DND-41 (cell line): ENCODE measurements at regions not wholly inside any gene's neighbourhood (a gene's known extent, or its start where the extent isn't known, plus 50 kb on each side); places are given as distances from the start of the nearest gene placed in this dataset.

Experiments
- ATAC-seq: fragments of 200-7000 bp; cut with Tn5 transposase; 3 replicates; pipeline ENCODE4 v1.9.1; 2021; ENCODE audit warnings: low read depth; ENCODE audit not compliant: insufficient read depth
- DNase-seq: peaks from one replicate; pipeline ENCODE4 v3.0.0-alpha.2; 2020
- H2AFZ ChIP-seq: 2 replicates; pipeline ENCODE4 v1.6.0; 2012; ENCODE audit warnings: low read depth, low read length
- H3K27ac ChIP-seq: 2 replicates; pipeline ENCODE4 v1.5.1; 2012; ENCODE audit warnings: low read length, inconsistent platforms
- H3K27me3 ChIP-seq: fragments of 200-600 bp; sonication (generic); 2 replicates; pipeline ENCODE4 v1.6.0; 2012; ENCODE audit warnings: low read length, mild to moderate bottlenecking, inconsistent platforms; ENCODE audit not compliant: insufficient read depth, poor library complexity
- H3K36me3 ChIP-seq: 2 replicates; pipeline ENCODE4 v1.5.1; 2012; ENCODE audit warnings: low read length, inconsistent platforms; ENCODE audit not compliant: insufficient read depth
- H3K4me1 ChIP-seq: 2 replicates; pipeline ENCODE4 v1.5.1; 2012; ENCODE audit warnings: mild to moderate bottlenecking, low read length; ENCODE audit not compliant: insufficient read depth
- H3K4me2 ChIP-seq: 2 replicates; pipeline ENCODE4 v1.6.0; 2012; ENCODE audit warnings: mild to moderate bottlenecking, moderate library complexity, low read length, inconsistent platforms; ENCODE audit not compliant: insufficient read depth
- H3K4me3 ChIP-seq, 2 experiments: fragments of 200-600 bp in 1 of 2; shearing (Covaris generic) in 1 of 2; 2 replicates each; pipeline ENCODE4 v1.5.1; 2012 to 2016; ENCODE audit warnings: inconsistent platforms in 2 of 2, low read length in 2 of 2, mild to moderate bottlenecking in 2 of 2, low read depth in 1 of 2, moderate library complexity in 1 of 2
- H3K79me2 ChIP-seq: 2 replicates; pipeline ENCODE4 v1.6.0; 2012; ENCODE audit warnings: low read length, inconsistent platforms; ENCODE audit not compliant: insufficient read depth
- H3K9ac ChIP-seq: 2 replicates; pipeline ENCODE4 v1.6.0; 2012; ENCODE audit warnings: low read depth, mild to moderate bottlenecking, inconsistent platforms, low read length, moderate library complexity
- H3K9me3 ChIP-seq: 2 replicates; pipeline ENCODE4 v1.5.1; 2012; ENCODE audit warnings: low read length, moderate library complexity, mild to moderate bottlenecking, inconsistent platforms; ENCODE audit not compliant: insufficient read depth, severe bottlenecking
- H4K20me1 ChIP-seq: 2 replicates; pipeline ENCODE4 v1.6.0; 2012; ENCODE audit warnings: low read length; ENCODE audit not compliant: insufficient read depth
- EZH2 ChIP-seq: IDR thresholded peaks from 3 replicates; pipeline ENCODE4 v1.6.1; 2012; ENCODE audit warnings: borderline replicate concordance, low read depth, mild to moderate bottlenecking, moderate library complexity, low read length, inconsistent platforms; ENCODE audit not compliant: severe bottlenecking
- TF ChIP-seq, protein P1 (sequence below): IDR thresholded peaks from 2 replicates; pipeline ENCODE4 v1.5.1; 2012; ENCODE audit warnings: borderline replicate concordance, low read length, moderate library complexity, mild to moderate bottlenecking; ENCODE audit not compliant: poor library complexity, severe bottlenecking; ENCODE audit errors: extremely low read depth

DNA sequence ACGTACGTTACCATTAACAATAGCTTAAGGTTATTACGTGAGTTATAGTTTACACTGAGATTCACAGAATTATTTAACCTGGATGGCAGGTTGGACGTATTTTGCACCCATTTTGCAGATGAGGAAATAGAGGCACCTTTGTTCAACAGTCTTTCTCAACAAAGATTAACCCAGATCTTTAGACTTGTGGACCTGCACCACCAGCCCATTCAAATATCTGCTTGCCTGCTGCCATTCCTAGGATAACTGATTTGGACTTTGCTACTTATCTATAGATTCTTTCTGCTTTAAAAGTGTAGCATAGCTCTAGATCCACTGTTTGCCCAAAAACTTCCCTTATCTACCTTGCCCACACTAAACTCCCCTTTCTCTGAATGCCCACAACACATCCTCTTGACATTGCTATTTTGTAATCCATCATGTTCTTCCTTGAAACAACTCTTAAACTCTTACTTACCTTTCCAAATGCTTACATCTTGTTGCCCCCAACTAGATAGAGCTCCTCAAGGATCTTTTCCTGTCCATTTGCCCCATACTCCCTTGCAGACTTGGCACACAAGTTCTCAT lies 56.4 kb upstream of the TNFAIP3 start:
- Histone ChIP-seq H3K36me3 (no peaks in the 10 kb centered on the region), H4K20me1 (no peaks in the 10 kb centered on the region), H3K27ac (no peak overlapping the region), H2AFZ (no peak overlapping the region), H3K4me1 (0 out of 2 replicates have a peak, but pooled peaks cover 2% of the 10 kb centered on the region), H3K27me3 (no peaks in the 10 kb centered on the region), H3K9ac (no peak overlapping the region), H3K9me3 (no peaks in the 10 kb centered on the region), H3K4me3 (no peak overlapping the region), H3K79me2 (no peaks in the 10 kb centered on the region), H3K4me2 (no peak overlapping the region)
- ATAC-seq, result no peak
- no peak for DNase-seq
- TF ChIP-seq, protein P1, sequence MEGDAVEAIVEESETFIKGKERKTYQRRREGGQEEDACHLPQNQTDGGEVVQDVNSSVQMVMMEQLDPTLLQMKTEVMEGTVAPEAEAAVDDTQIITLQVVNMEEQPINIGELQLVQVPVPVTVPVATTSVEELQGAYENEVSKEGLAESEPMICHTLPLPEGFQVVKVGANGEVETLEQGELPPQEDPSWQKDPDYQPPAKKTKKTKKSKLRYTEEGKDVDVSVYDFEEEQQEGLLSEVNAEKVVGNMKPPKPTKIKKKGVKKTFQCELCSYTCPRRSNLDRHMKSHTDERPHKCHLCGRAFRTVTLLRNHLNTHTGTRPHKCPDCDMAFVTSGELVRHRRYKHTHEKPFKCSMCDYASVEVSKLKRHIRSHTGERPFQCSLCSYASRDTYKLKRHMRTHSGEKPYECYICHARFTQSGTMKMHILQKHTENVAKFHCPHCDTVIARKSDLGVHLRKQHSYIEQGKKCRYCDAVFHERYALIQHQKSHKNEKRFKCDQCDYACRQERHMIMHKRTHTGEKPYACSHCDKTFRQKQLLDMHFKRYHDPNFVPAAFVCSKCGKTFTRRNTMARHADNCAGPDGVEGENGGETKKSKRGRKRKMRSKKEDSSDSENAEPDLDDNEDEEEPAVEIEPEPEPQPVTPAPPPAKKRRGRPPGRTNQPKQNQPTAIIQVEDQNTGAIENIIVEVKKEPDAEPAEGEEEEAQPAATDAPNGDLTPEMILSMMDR, result no peak
- TF ChIP-seq EZH2, result no peak

DNA sequence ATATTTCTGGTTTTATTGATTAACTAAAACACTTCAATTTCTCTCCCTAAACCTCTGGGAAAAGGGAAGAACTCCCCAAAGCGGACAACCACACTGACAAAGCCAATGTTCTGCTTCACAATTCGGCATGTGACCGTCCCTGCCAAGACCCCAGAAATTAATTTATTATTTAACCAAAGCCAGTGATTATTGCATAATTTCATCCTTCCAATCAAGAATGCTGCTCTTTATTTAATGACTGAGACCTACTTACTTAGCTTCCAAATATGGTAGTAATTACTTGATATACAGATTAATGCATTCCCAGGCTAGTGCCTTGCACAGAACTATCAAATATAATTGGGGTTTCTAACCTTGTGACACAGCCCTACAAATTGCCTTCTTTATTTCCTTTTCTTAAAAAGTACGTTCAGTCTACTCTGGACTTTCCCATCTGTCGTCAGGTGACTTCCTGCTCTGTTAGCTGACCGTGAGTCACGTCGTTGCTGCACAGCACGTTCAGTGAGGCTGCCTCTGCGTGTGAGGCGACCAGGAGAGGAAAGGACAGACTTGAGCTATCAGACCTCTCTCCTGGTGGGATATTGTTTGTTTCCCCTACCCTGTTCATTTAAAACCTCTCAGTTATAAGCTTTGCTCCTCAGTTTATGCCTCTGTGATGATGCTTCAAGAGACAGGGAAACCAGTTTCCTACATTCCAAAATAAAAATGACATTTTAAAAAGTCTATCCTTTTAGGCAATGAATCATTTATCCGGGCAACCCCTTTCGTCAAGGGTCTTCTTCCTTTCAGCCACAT lies 55.7 kb upstream of the TNFAIP3 start:
- 0 out of 3 replicates have a peak, but pooled peaks have one; percentile 43 for ATAC-seq
- Histone ChIP-seq H3K9ac (no peak overlapping the region), H3K4me2 (no peak overlapping the region), H3K9me3 (no peaks in the 10 kb centered on the region), H3K79me2 (no peaks in the 10 kb centered on the region), H4K20me1 (no peaks in the 10 kb centered on the region), H3K4me3 (no peak overlapping the region), H3K36me3 (no peaks in the 10 kb centered on the region), H3K4me1 (peaks cover 8% of the 10 kb centered on the region), H3K27ac (no peak overlapping the region), H2AFZ (no peak overlapping the region), H3K27me3 (no peaks in the 10 kb centered on the region)
- DNase-seq, result no peak
- TF ChIP-seq EZH2, result no peak
- TF ChIP-seq, protein P1, result no peak

DNA sequence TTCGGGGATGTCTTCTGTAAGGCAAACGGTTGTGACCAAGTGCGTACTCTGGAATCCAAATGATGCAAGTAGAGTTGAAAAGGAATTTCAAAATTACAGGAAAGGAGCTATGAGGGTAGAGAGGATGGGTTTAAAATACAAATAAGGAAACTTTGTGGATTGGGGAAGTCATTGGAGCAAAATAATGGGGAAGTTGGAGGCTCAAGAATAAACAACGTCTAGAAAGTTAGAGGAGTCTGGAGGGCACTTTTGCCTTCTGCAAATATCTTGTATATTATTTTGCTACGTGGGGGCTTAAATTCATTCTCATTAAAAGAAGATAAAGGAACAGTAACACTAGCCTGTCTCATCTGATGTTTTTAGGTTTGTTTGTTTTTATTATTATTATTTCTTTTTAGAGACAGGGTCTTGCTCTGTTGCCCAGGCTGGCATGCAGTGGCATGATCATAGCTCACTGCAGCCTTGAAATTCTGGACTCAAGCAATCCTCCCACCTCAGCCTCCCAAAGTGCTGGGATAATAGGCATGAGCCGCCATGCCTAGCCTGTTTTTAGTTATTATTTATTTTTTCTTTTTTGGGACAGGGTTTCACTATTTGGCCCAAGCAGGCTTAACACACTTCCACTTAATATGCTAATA lies 55.0 kb upstream of the TNFAIP3 start:
- H3K27me3 ChIP-seq, result no peaks in the 10 kb centered on the region
- no peaks in the 10 kb centered on the region for H3K36me3 ChIP-seq
- H3K4me1 ChIP-seq, result peaks cover 13% of the 10 kb centered on the region
- TF ChIP-seq EZH2, result no peak
- TF ChIP-seq, protein P1, result no peak
- no peak overlapping the region for H2AFZ ChIP-seq
- H3K27ac ChIP-seq, result no peak overlapping the region
- no peak overlapping the region for H3K9ac ChIP-seq
- no peak for ATAC-seq
- no peak for DNase-seq
- H3K79me2 ChIP-seq, result no peaks in the 10 kb centered on the region
- no peak overlapping the region for H3K4me3 ChIP-seq
- no peak overlapping the region for H3K4me2 ChIP-seq
- H4K20me1 ChIP-seq, result no peaks in the 10 kb centered on the region
- no peaks in the 10 kb centered on the region for H3K9me3 ChIP-seq
